SK-MEL-5 (cell line): ENCODE measurements at regions not wholly inside any gene's neighbourhood (a gene's known extent, or its start where the extent isn't known, plus 50 kb on each side); places are given as distances from the start of the nearest gene placed in this dataset.
"Not testable (repeated sequence)": the region's sequence is repeated elsewhere in the genome, so short reads cannot be mapped to it uniquely, and the experiment has no call there.

ENCODE experiments used
- DNase-seq: peaks from one replicate; pipeline ENCODE4 v3.0.0-alpha.2; 2016; ENCODE audit warnings: low read depth, low spot score
- in situ Hi-C: cut with HindIII; loops from 2 replicates; pipeline ENCODE4 v1.10.0; 2016; ENCODE audit warnings: low sequenced_read_pairs, high pct_unique_total_duplicates, low pct_unique_long_range_greater_than_20kb
- small RNA-seq, 2 experiments: library from RNA; depleted of rRNA; stranded (forward); fragments of <200 nt; gene quantifications; one replicate each; pipeline ENCODE3, GENCODE V24; 2014

- DNase-seq, in situ Hi-C loops: not testable (repeated sequence)
Measured at GRCh38 chr22:16911340-16911739, 86.1 kb upstream of the XKR3 start.

- DNase-seq, result peak; percentile 33
- in situ Hi-C loops, result not testable (repeated sequence)
Measured at GRCh38 chr22:16902051-16902450, 76.8 kb upstream of the XKR3 start.

GRCh38 chr22:16901579-16901978, 76.4 kb upstream of the XKR3 start:
- peak; percentile 51 for DNase-seq
- in situ Hi-C loops, result not testable (repeated sequence)

GRCh38 chr22:16899358-16899757, 74.1 kb upstream of the XKR3 start:
- DNase-seq, in situ Hi-C loops: not testable (repeated sequence)

GRCh38 chr22:16897365-16897764, 72.2 kb upstream of the XKR3 start:
- in situ Hi-C loops, DNase-seq: not testable (repeated sequence)

- DNase-seq, in situ Hi-C loops: not testable (repeated sequence)
Measured at GRCh38 chr22:16891892-16892291, 66.7 kb upstream of the XKR3 start.

- in situ Hi-C loops, result not testable (repeated sequence)
- peak; percentile 47 for DNase-seq
Measured at GRCh38 chr22:16876339-16876738, 51.1 kb upstream of the XKR3 start.

Small RNA genes in the stretch of these regions (small RNA-seq; reads per million reads assigned to genes)
- 0 reads per million in 2 experiments for gene AC006548.1
- gene MTND1P17, result 0 reads per million in 2 experiments
